B cell (primary cell): ENCODE measurements at regions not wholly inside any gene's neighbourhood (a gene's known extent, or its start where the extent isn't known, plus 50 kb on each side); places are given as distances from the start of the nearest gene placed in this dataset.

ENCODE experiments used
- EZH2 ChIP-seq: IDR thresholded peaks from 2 replicates; pipeline ENCODE4 v1.6.1; 2012; ENCODE audit warnings: borderline replicate concordance, low read depth, mild to moderate bottlenecking, moderate library complexity, low read length; ENCODE audit not compliant: insufficient read depth, poor library complexity, severe bottlenecking
- TF ChIP-seq, protein P1 (sequence below): fragments of 200-600 bp; IDR thresholded peaks from one replicate; pipeline ENCODE4 v1.8.0; 2022; ENCODE audit warnings: antibody characterized with exemption, mild to moderate bottlenecking

DNA sequence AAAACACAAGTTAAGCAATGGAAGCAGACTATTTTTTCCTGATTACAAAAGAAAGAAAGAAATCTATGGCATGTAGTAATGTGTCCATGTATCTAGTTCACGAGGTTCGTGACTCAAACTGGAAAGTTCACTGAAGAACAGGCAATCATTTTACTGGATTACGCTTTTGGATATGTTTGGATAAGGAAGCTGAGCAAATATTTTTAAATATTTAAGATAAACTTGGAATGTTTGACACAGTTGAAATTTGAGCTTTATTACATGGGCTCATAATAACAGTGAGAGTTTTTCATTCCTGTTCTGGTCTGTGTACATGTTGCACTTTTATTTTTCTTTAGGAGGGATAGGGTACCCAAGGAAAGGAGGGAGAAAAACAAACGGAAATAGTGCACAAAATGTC is 244.2 kb upstream of the GK2 start:
- TF ChIP-seq, protein P1, sequence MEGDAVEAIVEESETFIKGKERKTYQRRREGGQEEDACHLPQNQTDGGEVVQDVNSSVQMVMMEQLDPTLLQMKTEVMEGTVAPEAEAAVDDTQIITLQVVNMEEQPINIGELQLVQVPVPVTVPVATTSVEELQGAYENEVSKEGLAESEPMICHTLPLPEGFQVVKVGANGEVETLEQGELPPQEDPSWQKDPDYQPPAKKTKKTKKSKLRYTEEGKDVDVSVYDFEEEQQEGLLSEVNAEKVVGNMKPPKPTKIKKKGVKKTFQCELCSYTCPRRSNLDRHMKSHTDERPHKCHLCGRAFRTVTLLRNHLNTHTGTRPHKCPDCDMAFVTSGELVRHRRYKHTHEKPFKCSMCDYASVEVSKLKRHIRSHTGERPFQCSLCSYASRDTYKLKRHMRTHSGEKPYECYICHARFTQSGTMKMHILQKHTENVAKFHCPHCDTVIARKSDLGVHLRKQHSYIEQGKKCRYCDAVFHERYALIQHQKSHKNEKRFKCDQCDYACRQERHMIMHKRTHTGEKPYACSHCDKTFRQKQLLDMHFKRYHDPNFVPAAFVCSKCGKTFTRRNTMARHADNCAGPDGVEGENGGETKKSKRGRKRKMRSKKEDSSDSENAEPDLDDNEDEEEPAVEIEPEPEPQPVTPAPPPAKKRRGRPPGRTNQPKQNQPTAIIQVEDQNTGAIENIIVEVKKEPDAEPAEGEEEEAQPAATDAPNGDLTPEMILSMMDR = no peak
- TF ChIP-seq EZH2 = no peak
